HG03460 (cell line): ENCODE measurements at regions not wholly inside any gene's neighbourhood (a gene's known extent, or its start where the extent isn't known, plus 50 kb on each side); places are given as distances from the start of the nearest gene placed in this dataset.

Experiments used
- ATAC-seq: cut with Tn5 transposase; IDR thresholded peaks from one replicate; pipeline ENCODE4 v1.9.1; 2021; ENCODE audit not compliant: unreplicated experiment

DNA sequence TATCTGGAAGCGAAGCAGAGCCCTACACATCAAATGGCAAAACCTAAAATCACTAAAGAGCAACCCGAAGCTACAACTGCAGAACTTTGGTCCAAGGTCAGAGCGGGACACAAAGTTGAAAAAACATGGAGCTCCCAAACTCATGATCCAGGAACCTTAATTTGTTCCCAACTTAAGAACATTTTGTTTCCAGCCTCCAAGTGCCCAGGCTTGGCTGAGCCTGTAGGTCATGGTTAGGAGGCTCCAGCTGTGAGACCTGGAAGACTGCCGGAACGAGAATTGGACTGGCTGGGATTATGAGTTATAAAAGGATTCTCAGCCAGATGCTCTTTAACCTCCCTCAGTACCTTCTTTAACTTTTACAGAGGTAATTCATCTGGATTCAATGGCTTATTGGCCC is 349.1 kb upstream of the DDX53 start:
- no peak for ATAC-seq

DNA sequence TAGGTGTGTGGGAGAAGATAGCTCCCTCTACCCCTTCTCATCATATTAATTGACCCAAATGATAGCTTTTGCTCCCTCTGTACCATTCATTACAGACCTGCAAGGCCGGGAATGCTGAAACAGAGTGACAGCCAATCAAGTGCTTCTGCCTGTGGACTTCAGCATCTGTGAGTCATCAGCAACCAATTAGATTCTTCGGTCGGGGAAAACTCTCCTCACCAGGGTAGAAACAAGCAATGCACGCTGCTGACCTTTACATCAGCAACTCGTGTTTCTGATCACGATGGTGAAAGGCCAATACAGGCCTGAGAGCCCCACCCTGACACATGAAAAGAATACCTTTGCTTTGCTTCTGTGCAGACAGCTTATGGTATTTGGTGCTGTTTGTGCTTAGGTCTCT is 347.2 kb upstream of the DDX53 start:
- ATAC-seq, result no peak

DNA sequence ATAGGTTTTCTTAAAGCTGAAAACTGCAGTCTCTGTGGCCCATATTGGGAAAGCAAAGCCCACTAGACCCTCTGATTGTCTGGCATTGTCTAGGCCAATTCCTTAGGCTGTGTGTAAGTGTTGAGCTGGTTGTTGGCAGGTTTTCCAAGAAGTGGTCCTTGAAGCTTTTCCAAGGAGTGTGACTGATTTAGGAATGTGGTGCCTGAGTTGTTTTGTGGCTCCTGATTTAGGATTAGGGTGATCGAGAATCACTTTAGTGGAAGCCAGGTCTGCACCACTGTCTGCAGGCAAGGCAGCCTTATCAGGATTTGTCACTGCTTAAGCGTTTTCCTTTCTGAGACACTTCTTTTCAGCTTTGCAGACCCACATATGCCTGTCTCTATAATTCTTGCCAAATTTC is 339.0 kb upstream of the DDX53 start:
- ATAC-seq, result no peak

DNA sequence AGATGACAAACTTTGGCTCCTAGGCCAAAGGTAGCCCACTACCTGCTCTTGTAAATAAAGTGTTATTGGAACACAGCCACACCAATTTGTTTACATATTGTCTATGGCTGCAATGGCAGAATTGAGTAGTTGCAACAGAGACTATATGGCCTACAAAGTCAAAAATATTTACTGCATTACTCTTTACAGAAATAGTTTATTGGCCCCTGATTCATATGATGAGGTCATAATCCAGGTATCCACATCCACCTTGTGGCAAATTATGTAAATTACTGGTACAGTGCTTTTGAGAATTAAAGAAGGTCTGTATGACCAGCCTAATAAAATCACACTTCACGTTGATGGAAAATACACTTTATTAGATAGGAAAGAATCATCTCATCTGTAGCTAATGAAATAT is 337.0 kb upstream of the DDX53 start:
- ATAC-seq, result no peak

DNA sequence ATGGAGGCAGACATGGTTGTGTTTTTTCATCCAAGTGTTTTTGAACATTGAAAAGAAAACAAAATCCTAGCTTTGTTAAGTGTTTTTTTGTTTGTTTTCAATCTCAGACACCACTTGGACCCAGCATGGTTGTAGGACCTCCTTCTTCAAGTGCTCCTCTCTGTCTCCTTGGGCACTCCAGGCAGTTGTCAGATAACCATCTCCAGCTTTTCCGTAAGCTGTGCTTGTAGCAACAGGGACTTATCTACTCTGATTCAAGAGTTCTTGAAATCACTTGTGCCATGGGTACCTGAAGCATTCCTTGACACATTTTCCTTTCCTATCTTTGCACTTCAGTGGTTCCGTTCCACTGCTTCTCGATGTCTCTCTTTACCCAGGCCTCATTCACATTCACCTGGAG is 334.9 kb upstream of the DDX53 start:
- ATAC-seq, result no peak

DNA sequence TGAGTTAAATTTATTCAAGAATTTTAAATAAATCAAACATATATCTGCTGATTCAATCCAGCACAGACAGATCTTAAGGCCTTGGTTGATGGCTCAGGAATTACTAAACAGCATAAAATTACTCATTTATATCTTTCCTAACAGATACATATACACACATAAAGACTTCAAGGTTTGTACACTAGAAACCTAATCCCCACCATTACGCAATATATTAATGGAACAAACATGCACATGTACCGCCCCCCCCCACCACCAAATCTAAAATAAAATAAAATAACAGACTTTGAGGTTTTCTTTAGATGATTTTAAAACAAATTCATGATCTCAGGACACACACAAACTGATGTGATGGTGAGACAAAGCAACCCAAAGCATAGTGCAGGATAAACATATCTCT is 333.9 kb upstream of the DDX53 start:
- ATAC-seq, result no peak

DNA sequence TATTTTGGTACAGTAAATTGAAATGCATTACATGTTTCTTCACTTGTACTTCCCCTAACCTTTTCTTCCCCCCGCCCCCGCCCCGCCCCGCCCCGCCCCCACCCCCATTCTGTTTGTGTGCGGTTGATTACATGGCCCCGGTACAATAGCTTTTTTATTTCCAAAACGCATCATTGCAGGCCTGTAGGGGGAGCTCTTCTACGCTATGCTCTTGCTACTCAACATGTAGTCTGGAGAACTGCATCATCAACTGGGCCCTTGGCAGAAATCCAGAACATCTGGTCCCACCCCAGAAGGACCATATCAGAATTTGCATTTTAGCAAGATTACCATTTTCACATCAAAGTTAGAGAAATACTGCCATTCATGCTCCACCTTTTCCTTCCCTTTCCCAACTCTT is 333.3 kb upstream of the DDX53 start:
- no peak for ATAC-seq

DNA sequence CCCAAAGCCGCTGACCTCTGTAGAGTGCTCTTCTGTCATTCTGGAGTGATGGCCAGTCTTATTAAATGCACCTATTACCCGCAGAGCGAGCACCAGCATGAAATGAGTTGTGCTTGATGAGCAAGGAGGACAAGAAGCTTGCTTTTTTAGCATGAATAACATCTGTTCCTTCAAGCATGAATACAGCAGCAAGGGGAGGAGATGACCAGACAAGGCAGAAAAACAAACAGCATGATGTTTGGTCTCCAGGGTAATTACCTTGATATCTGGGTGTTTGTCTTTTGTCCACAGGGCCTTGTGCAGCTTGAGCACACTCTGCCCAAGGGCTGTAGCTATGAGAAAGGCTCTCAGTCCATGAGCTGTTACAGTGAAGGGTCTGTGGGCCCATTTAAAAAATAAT is 324.8 kb upstream of the DDX53 start:
- no peak for ATAC-seq

DNA sequence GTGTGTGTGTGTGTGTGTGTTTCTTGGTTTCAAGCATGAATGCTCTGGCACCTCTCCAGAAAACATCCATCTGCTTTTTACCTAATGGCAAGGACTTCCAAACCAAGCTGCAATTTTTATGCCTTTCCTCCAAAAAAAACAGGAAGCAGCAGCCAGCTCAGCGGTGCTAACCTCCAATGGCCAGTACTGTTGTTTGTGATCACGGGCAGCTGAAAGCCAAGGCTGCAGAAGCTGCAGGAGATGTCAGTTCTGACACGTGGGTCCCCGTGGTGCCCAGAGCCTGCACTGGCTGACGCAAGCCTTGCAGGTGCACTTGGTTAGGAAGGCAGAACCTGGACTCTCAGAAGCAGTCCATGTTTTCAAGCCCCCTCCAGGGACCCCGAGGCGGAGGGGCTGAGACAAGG is 313.6 kb upstream of the DDX53 start:
- ATAC-seq, result no peak

DNA sequence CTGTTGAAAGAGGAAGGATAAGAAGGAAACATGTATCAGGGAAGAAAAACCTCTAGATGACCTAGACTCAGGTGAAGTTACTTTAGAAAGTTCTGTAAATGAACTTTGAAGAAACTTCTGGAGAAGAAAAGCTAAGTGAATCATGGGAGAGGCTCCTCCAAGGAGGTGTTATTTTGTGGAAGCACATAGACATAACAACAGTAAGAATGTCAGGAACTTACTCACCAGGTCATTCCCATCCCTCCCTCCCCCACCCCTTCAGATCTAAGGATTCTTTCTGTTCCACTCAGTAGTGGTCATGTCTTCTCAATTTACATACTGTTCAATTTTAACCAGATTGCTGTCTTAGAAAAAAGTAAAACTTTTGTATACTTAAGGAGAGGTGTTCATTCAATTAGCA is 310.5 kb upstream of the DDX53 start:
- no peak for ATAC-seq

DNA sequence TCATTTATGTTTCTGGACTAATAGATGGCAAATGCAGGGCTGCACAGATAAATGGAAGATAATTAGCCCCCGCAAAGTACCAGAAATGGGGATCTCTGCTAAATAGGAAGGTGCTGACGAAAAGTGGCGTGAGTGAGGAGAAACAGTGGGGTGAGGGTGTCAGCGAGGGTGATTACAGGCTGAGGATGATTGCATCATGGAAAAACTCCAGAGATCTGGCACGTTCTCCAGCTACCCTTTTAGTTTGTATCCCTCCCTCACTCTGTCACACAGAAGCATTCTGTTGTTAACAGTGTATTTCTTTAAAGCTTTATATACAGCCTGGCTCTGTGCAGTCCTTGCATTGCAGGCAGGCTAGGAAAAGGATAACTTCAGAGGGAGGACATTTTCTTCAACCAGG is 309.6 kb upstream of the DDX53 start:
- ATAC-seq, result no peak

DNA sequence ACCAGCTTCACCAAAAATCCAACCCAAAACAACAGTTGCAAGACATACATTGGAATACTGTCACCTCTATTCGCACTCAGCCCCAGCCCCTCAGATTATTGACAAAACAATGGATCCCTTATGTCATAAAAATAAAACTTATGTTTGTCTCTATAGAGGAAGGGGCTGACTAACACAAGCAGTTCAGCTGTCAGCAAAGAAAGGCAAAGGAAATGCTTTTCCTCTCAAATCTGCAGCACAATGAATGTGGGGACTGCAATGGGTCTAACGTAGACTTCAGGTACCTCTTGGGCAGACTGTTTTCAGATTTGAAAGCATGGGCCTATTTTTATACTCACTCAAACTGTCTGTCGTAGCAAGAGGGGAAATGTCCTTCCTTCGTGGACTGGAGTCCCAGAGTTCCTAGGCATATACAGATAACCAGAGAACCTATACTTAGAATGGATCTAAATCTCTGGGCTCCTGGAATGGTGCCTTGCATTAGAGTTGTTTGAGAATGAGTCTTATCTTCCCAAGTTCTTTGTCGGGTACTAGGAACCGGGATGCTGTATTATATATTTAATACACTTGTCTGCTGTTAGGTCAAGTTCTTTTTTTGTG is 307.7 kb upstream of the DDX53 start:
- no peak for ATAC-seq

DNA sequence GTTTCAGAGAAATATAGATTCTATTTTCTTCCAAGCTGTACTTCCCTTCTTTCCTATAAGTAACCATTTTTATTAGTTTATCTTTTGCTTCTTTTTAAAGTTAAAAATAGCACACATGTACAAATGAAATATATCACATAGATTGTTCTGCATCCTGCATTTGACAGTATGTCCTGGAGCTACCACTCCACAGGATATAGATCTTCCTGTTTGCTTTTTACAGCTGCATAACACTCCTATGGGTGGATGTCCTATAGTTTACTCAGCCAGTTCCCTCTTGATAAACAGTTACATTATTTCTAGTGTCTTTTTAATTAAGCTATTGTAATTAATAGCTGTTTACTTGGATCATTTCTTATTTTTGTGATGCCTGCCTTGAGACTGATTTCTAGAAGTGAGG is 301.6 kb upstream of the DDX53 start:
- ATAC-seq, result no peak

DNA sequence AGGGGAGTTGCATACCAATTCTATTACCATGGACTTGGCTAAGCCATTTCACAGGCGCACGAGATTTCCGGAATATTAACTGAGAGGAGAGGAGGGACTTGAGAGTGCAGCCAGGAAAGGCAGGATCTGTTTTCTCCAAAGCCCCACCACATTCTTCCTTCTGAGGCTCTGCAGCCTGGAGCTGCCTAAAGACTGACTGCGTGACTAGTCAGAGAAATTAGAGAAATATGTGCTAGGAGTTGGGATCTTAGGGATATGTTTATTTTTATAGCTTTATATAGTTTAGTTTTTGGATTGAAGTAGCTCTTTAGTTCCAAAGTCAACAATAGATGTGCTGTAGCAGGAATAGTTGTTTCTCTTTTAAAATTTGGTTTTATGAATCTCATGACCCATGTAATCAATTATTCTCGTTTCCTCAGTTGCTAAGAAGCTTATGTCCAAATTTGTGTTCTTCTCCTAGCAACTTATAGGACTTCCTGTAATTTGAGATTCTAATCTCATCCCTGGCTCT is 300.1 kb upstream of the DDX53 start:
- no peak for ATAC-seq

DNA sequence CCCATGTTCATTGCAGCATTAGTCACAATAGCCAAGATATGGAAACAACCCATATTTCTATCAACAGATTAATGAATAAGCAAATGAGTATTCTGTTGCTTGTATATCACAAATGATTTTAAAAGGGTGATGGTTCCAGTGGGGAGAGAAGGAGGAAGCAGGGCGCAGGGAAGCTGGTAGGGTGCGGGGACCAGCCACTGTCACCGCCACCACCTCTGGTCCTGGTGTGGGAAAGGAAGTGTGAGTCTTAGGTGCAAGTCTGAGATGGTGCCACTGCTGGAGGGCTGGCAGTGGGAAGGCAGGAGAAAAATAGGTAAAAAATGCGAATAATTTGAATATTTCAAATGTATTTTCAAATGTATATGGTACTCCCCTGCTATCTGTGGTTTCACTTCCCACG is 286.8 kb upstream of the DDX53 start:
- no peak for ATAC-seq

DNA sequence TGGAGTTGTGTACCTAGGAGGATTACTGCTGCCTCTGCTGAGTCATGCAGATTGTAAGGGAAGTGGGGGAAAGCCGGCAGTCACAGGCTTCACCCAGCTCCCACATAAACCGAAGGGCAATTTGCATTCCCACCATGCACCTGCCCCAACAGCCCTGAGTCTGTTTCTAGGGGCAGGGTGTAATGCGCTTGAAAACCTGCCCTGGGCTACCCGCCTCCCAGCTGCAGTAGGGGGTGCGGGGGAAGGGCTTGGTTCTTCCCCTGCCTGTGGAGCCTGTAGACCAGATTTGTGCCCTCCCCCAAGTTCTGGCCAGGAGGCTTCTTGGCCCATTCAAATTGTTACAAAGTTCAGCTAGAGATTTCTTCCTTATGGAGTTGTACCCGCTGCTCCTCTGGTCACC is 269.2 kb upstream of the DDX53 start:
- no peak for ATAC-seq

DNA sequence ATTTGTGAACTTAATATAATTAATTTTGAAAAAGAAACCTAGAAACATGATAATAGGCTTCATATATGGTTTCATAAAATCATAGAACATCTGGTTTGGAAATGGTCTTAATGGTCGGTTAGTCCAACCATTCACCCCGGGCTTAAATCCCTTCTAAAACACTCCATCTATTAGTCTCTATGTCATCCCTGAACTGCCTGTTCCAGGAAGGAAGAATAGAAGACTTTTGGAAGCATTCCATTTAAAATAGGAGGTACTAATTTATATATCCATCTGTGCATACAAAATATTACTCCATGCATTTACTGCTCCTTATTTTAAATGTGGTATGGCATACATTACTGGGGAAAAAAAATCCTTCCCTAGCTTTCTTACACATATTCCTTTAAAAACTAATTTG is 262.2 kb upstream of the DDX53 start:
- no peak for ATAC-seq

DNA sequence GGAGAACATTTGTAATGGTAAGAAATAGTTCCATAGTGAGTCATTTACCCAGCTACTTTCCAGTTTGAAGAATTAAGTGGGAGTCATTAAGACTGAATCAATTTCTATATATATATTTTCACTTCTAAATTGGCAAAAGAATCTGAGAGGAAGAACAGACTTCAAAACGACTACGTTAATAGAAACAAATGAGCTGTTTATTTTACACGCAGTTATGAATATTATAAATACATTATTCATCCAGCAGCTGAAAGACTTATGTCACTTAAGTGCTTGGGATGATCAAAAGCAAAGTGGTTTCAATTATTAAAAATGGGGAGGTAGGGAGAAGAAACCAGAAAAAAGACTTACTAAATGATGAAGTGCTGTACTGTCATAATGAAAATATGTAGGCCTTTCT is 260.5 kb upstream of the DDX53 start:
- ATAC-seq, result no peak

DNA sequence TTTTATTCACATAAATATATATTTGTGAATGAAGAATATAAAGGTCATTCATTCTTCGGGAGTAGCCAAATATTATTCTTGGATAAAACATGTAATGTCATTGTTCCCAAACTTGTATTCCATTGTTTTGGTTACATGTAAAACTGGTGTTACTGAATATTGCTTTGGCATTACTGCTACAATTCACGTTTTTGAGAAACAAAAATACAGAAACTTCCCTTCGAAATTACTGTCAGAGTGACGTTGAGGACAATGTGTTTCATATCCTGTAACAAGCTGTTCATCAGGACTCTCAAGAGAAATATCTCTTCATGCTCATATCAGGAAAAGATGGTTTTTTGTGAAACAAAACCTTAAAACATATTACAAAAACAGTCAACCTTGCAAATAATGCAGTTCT is 258.9 kb upstream of the DDX53 start:
- ATAC-seq, result no peak

DNA sequence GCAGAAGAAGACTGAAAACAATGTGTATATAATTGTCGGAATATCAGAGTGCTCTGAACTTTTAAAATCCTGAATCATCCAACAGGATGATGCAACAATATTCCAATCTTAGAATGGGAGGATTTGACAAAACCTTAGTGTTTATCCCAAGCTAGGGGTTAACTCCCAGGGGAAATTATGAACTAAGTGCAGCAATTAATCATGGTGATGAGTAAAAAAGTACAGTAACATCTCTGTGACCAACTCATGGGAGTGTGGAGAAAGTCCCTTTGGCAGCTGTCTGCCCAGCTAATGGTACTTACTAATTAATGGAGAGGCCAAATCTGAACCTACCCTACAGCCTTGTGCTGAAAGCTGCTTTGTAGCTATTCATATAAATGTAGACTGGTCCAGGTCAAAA is 257.6 kb upstream of the DDX53 start:
- ATAC-seq, result no peak

DNA sequence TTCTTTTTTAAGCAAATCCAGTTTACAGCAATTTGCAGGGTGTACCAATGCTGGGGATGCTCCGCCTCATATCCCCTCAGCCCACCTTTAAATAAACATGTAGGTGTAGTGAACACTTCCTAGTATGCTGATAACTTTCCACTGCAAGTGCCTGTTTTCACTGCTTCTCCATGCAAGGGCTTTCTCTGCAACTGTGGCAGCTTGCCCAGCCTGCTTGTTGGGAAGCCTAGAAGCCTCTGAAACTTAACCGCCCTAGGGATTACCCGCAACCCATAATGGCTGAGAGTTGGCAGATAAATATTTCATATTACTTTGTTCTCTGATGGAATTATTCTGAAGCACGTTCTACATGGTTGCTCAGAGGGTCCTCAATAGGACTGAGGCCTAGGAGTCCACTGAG is 253.7 kb upstream of the DDX53 start:
- ATAC-seq, result no peak

DNA sequence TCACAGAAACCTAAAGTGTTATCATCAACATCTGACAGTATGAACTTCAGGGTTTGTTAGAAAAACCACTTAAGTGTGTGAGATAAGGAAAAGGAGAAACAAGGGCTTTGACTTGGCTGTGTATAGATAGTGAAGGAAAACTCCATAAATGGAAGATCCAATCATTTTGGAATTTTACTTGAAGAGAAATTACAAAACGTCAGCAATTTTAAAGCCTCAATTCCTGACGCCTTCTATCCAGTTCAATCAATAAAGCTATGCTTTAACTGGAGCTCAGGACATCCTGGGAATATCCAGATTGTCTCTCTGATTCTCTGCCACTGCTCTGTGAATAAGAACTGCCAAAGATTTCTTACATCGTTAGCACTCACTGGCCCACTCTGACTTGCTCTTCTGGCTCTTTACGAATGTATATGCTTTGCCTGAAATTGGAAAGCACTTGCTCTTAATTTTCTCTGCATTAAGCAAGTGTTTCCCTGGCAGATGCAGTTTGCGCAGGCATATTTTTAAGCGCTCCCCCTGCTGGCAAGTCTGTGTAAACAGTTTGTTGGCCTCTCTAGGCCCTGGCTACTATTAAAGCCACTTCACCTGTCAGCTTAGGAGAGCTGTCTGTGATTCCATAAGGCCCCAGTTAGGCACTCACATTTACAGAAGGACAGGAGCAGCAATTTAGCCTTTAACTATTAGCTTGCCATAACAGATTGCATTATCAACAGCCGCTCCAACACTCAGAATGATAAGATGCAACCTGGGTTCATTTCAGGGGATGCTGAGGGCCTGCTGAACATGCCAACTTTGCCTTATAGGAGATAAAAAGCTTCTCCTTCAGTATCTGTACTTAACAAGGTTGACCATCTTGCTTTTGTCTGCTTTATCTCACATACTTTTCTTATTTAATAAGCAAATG is 251.4 kb upstream of the DDX53 start:
- no peak for ATAC-seq
